ENCODE measurements at regions not wholly inside any gene's neighbourhood (a gene's known extent, or its start where the extent isn't known, plus 50 kb on each side); places are given as distances from the start of the nearest gene placed in this dataset.

GRCh38 chr2:82165377-82165776, 1860.8 kb upstream of the LRRTM1 start:
- TF ChIP-seq POLR2A (IDR thresholded peaks at IDR 0.05; ENCODE audit: low read length) (no peak), GATA1 (IDR thresholded peaks at IDR 0.05; ENCODE audit: low read depth, low read length) (no peak)
